GM12864 (cell line): ENCODE measurements at regions not wholly inside any gene's neighbourhood (a gene's known extent, or its start where the extent isn't known, plus 50 kb on each side); places are given as distances from the start of the nearest gene placed in this dataset.
"Not testable (repeated sequence)": the region's sequence is repeated elsewhere in the genome, so short reads cannot be mapped to it uniquely, and the experiment has no call there.

Source experiments
- DNase-seq: peaks from one replicate; pipeline ENCODE4 v3.0.0-alpha.2; 2011; ENCODE audit warnings: low read depth
- H3K4me3 ChIP-seq: 2 replicates; pipeline ENCODE4 v1.5.1; 2011; ENCODE audit warnings: mild to moderate bottlenecking, low read depth, low read length, control low read depth
- TF ChIP-seq, protein P1 (sequence below): IDR thresholded peaks from 2 replicates; pipeline ENCODE4 v1.5.1; 2011; ENCODE audit warnings: low read depth, mild to moderate bottlenecking, moderate library complexity, low read length, control low read depth, inconsistent platforms; ENCODE audit errors: missing control alignments

DNA sequence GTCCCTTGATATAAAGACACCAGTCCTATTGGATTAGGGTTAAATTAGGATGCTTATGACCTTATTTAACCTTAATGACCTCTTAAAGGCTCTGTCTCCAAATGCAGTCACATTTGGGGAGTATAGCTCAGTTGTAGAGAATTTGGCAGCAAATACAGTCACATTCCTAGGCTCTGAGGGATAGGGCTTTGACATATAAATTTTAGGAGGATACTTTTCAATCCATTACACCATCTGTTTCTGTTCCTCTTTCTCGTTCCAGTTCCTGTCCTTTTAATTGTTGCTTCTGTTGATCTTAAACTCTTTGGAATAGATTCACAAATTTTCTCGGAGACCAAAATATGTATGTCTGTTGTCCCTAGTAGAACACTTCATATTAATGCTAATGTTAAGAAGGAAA is 390.0 kb upstream of the PCSK5 start:
- TF ChIP-seq, protein P1, sequence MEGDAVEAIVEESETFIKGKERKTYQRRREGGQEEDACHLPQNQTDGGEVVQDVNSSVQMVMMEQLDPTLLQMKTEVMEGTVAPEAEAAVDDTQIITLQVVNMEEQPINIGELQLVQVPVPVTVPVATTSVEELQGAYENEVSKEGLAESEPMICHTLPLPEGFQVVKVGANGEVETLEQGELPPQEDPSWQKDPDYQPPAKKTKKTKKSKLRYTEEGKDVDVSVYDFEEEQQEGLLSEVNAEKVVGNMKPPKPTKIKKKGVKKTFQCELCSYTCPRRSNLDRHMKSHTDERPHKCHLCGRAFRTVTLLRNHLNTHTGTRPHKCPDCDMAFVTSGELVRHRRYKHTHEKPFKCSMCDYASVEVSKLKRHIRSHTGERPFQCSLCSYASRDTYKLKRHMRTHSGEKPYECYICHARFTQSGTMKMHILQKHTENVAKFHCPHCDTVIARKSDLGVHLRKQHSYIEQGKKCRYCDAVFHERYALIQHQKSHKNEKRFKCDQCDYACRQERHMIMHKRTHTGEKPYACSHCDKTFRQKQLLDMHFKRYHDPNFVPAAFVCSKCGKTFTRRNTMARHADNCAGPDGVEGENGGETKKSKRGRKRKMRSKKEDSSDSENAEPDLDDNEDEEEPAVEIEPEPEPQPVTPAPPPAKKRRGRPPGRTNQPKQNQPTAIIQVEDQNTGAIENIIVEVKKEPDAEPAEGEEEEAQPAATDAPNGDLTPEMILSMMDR = no peak
- no peak overlapping the region for H3K4me3 ChIP-seq
- no peak for DNase-seq

DNA sequence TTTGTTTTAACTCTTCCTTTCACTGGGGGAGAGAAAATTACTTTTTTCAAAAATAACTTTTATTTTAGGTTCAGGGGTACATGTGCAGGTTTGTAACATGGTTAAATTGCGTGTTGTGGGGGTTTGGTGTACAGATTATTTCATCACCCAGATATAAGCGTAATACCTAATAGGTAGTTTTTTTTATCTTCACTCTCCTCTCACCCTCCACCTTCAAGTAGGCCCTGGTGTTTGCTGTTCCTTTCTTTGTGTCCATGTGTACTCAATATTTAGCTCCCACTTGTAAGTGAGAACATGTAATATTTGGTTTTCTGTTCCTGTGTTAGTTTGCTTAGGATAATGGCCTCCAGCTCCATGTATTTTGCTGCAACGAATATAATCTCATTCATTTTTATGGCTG is 389.5 kb upstream of the PCSK5 start:
- DNase-seq, H3K4me3 ChIP-seq: not testable (repeated sequence)

DNA sequence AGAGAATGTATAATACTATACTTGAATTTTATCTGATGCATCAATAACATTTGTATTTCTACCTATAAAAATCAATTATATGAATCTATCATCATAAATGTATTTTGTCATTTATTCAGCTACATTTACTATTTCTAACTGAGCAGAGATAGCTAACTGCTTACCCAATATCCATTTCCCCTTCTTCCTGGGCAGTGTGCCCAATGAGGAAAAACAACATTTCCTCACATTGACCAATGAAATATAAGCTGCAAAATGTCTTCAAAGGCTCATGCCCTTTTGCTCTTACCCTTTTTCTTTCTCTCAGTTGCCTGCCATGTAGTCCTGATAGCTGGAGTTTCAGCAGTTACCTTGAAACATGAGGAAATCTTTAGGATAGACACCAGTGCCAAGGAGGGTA is 385.8 kb upstream of the PCSK5 start:
- TF ChIP-seq, protein P1 = no peak
- no peak for DNase-seq
- no peak overlapping the region for H3K4me3 ChIP-seq

DNA sequence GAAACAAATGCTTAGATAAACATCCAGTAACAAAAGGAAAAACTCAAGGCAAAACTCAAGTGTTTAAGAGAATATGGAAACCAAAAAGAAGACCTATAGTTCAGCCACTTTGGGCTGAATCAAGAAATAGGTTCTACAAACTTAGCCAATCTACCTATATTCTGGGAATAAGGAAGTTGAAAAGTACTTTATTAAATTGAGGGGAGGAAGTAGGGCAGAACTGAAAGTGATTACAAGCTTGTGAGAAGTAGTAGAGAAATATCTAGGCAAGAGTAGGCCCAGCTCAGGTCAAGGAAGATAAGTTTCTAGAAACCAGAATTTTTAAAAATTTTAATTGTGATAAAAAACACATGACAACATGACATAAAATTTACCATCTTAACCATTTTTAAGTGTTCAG is 384.8 kb upstream of the PCSK5 start:
- TF ChIP-seq, protein P1 = no peak
- no peak overlapping the region for H3K4me3 ChIP-seq
- no peak for DNase-seq

DNA sequence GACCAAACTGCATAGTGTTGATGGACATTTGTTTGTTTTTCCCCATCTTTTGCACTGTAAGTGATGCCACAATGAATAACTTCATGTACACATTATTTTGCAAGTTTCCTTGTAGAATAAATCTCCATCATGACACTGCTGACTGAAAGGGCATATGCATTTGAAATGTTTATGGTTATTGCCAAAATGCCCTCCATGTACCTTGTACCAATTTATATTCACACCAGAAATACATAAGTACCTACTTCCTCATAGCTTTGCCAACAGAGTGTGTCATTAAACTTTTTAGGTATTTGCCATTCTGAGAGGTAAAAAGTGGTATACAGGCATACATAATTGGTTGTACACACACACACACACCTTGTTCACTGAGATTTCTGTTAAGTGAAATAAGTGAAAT is 361.0 kb upstream of the PCSK5 start:
- no peak overlapping the region for H3K4me3 ChIP-seq
- no peak for DNase-seq
- TF ChIP-seq, protein P1 = no peak

DNA sequence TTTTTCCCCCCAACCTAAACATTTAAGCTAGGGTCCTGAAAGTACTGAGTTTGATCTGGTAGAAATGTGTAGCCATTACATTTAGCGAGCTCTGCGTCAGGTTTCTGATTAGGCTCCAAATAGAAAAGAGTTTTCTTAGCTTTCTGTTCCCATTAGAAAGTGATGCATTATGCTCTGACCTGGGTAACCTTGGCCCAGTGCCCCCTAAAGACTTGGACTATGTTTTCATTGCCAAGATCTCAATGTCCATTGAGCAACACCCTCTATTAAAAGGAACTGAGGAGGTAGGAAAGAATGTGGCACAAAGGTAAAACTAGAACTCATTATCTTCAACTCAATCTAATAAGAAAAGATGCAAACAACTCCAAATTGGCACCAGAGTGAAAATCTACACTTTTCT is 358.9 kb upstream of the PCSK5 start:
- no peak for DNase-seq
- no peak overlapping the region for H3K4me3 ChIP-seq
- TF ChIP-seq, protein P1 = no peak

DNA sequence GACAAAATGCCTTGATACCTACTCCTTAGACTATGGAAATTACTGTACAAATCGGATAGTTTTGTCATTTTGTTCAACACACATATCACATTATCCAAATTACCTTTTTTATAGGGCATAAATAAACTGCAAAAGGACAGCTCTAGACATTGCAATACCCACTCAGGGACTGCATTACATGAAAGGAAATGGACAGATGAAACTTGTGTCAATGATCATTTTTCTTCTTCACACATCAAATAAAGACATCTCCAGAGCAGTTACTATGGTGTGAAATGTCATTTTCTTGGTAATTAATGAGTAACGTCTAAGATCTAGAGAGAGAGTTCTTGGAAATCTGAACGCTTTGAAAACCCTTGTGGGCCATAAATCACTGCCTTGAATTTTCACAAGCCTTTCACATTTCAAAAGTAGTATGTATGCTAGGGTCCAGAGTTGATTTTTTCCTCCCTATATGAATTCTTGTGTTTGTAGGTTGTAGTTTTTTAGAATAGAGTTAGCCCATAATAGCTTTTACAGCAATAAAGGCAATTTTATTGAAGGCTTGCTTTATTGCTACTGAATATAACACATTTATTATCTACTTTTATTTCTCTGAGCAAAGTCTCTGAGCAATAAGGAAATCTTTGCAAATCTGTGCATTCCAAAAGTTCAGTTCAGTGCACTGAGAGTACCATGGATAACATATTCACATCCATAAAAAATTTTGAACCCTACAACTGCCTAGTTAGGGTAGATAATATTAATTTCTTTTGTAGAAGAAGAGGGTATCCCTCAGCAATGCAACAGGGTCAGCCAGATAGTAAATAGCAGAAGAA is 358.0 kb upstream of the PCSK5 start:
- no peak for DNase-seq
- TF ChIP-seq, protein P1 = no peak
- no peak overlapping the region for H3K4me3 ChIP-seq
